HepG2 (cell line): ENCODE measurements at regions not wholly inside any gene's neighbourhood (a gene's known extent, or its start where the extent isn't known, plus 50 kb on each side); places are given as distances from the start of the nearest gene placed in this dataset.

Source experiments
- ATAC-seq: fragments of 200-7000 bp; cut with Tn5 transposase; 3 replicates; pipeline ENCODE4 v1.9.1; 2020; ENCODE audit warnings: mild to moderate bottlenecking, moderate library complexity
- BruUV-seq: library from RNA; stranded (reverse); fragments of 400-500 nt; replicated peaks from 2 replicates; lab custom pipeline; 2021; lab: Mats Ljungman, UMichigan
- CTCF ChIA-PET: fragments of 300-600 bp; formaldehyde crosslinking; extraction: SDS; loops from one replicate; lab custom pipeline; 2021; ENCODE audit warnings: low total read pairs, inconsistent platforms, low intra/inter-chr PET ratio; lab: Yijun Ruan, JAX
- POLR2A ChIA-PET: fragments of 350-600 bp; sonication (Branson Sonifier 250); formaldehyde crosslinking; loops from one replicate; lab custom pipeline; 2020; ENCODE audit warnings: antibody characterized with exemption, inconsistent platforms; lab: Yijun Ruan, JAX
- DNase-seq: peaks from one replicate; pipeline ENCODE4 v3.0.0-alpha.2; 2015; ENCODE audit warnings: low spot score
- FAIRE-seq: peaks from 3 replicates; lab custom pipeline; 2011; peaks lifted over from hg19 to GRCh38; lab: Jason Lieb, UNC
- H2AFZ ChIP-seq: one replicate; pipeline ENCODE4 v1.6.1; 2011; ENCODE audit warnings: low read length, inconsistent platforms
- H3K27ac ChIP-seq: fragments of 300-600 bp; 3 replicates; pipeline ENCODE4 v1.8.0; 2011; ENCODE audit warnings: mixed run types, mild to moderate bottlenecking, mixed read lengths, low read length, inconsistent platforms; ENCODE audit not compliant: insufficient read depth; ENCODE audit errors: extremely low read length
- H3K27me3 ChIP-seq, 2 experiments: fragments of 200-600 bp in 1 of 2; 2 replicates in 1 of 2; 3 replicates in 1 of 2; pipeline versions ENCODE4 v1.6.0 to v1.8.0; 2011; ENCODE audit warnings: low read length in 2 of 2, mild to moderate bottlenecking in 2 of 2, moderate library complexity in 2 of 2, inconsistent platforms in 1 of 2; ENCODE audit not compliant: insufficient read depth in 2 of 2, control insufficient read depth in 1 of 2
- H3K36me3 ChIP-seq, 2 experiments: fragments of 200-600 bp in 1 of 2; replicated peaks in 1 of 2; 2 replicates in 1 of 2; 3 replicates in 1 of 2; pipeline versions ENCODE4 v1.5.1 to v1.8.0; 2011; ENCODE audit warnings: low read length in 2 of 2, inconsistent platforms in 1 of 2; ENCODE audit not compliant: insufficient read depth in 2 of 2, control insufficient read depth in 1 of 2
- H3K4me1 ChIP-seq: 2 replicates; pipeline ENCODE4 v1.5.1; 2012; ENCODE audit warnings: low read length, inconsistent platforms; ENCODE audit not compliant: insufficient read depth
- H3K4me2 ChIP-seq: 2 replicates; pipeline ENCODE4 v1.6.0; 2011; ENCODE audit warnings: low read depth, low read length, inconsistent platforms
- H3K4me3 ChIP-seq, 3 experiments: fragments of 200-600 bp in 1 of 3; sonication (generic), shearing (Covaris generic) in 1 of 3; replicated peaks in 1 of 3; 2 replicates each; pipeline ENCODE4 v1.5.1; 2011 to 2016; ENCODE audit warnings: low read length in 3 of 3, inconsistent platforms in 2 of 3, low read depth in 2 of 3, mild to moderate bottlenecking in 2 of 3, control low read depth in 1 of 3, mixed read lengths in 1 of 3; ENCODE audit not compliant: insufficient read depth in 1 of 3
- H3K79me2 ChIP-seq: one replicate; pipeline ENCODE4 v1.6.1; 2011; ENCODE audit warnings: low read length, inconsistent platforms; ENCODE audit not compliant: insufficient read depth
- H3K9ac ChIP-seq: 2 replicates; pipeline ENCODE4 v1.6.0; 2011; ENCODE audit warnings: mild to moderate bottlenecking, low read depth, low read length, inconsistent platforms; ENCODE audit not compliant: insufficient read depth
- H3K9me3 ChIP-seq: 2 replicates; pipeline ENCODE4 v1.5.1; 2012; ENCODE audit warnings: mild to moderate bottlenecking, low read length
- H4K20me1 ChIP-seq: 2 replicates; pipeline ENCODE4 v1.6.0; 2011; ENCODE audit warnings: inconsistent platforms, mild to moderate bottlenecking, low read length, moderate library complexity; ENCODE audit not compliant: insufficient read depth
- ATF3 ChIP-seq: sonication (generic); formaldehyde crosslinking; IDR thresholded peaks from 2 replicates; pipeline ENCODE4 v1.4.0; 2020; ENCODE audit warnings: missing genetic modification reagents
- DNMT3B ChIP-seq: conservative IDR thresholded peaks from 2 replicates; pipeline ENCODE4 v1.6.1; 2016; ENCODE audit warnings: missing biosample characterization, control low read depth
- GABPB1 ChIP-seq: IDR thresholded peaks from 2 replicates; pipeline ENCODE4 v1.6.1; 2016; ENCODE audit warnings: mild to moderate bottlenecking, missing genetic modification reagents, moderate library complexity, missing compliant biosample characterization
- HOXA9 ChIP-seq: sonication (generic); formaldehyde crosslinking; IDR thresholded peaks from 2 replicates; pipeline ENCODE4 v1.8.1; 2022; ENCODE audit warnings: missing genetic modification reagents, mild to moderate bottlenecking, moderate library complexity, borderline replicate concordance
- JUNB ChIP-seq: sonication (generic); formaldehyde crosslinking; IDR thresholded peaks from 2 replicates; pipeline ENCODE4 v1.8.0; 2022; ENCODE audit warnings: missing genetic modification reagents, mild to moderate bottlenecking, borderline replicate concordance
- KLF9 ChIP-seq: IDR thresholded peaks from 2 replicates; pipeline ENCODE4 v1.6.1; 2016; ENCODE audit warnings: low read depth
- MLXIP ChIP-seq: sonication (generic); formaldehyde crosslinking; IDR thresholded peaks from 2 replicates; pipeline ENCODE4 v1.9.0; 2021; ENCODE audit warnings: missing genetic modification reagents, borderline replicate concordance
- SRSF4 ChIP-seq: fragments of 200-400 bp; formaldehyde crosslinking; IDR thresholded peaks from one replicate; pipeline ENCODE4 v1.6.1; 2018; ENCODE audit warnings: mild to moderate bottlenecking, low read depth, low read length, moderate library complexity; ENCODE audit not compliant: poor library complexity, severe bottlenecking
- U2AF2 ChIP-seq: fragments of 200-400 bp; formaldehyde crosslinking; IDR thresholded peaks from 2 replicates; pipeline ENCODE4 v1.6.1; 2017; ENCODE audit warnings: low read depth, mild to moderate bottlenecking, low read length
- ZNF101 ChIP-seq: sonication (generic); formaldehyde crosslinking; IDR thresholded peaks from 2 replicates; pipeline ENCODE4 v1.4.0; 2020; ENCODE audit warnings: mild to moderate bottlenecking, low read depth, missing genetic modification reagents, borderline replicate concordance
- ZNF20 ChIP-seq: sonication (generic); formaldehyde crosslinking; IDR thresholded peaks from 2 replicates; pipeline ENCODE4 v1.4.0; 2020; ENCODE audit warnings: mild to moderate bottlenecking, moderate library complexity, missing genetic modification reagents
- ZNF232 ChIP-seq: sonication (generic); formaldehyde crosslinking; IDR thresholded peaks from 2 replicates; pipeline ENCODE4 v1.4.0; 2020; ENCODE audit warnings: missing genetic modification reagents, borderline replicate concordance
- ZNF282 ChIP-seq: fragments of 450-650 bp; IDR thresholded peaks from 2 replicates; pipeline ENCODE4 v1.6.1; 2018; ENCODE audit not compliant: partially characterized antibody
- ZNF33B ChIP-seq: sonication (generic); formaldehyde crosslinking; IDR thresholded peaks from 2 replicates; pipeline ENCODE4 v1.5.1; 2020; ENCODE audit warnings: mild to moderate bottlenecking, missing genetic modification reagents
- ZNF567 ChIP-seq: sonication (generic); formaldehyde crosslinking; IDR thresholded peaks from 2 replicates; pipeline ENCODE4 v1.8.1; 2023; ENCODE audit warnings: mild to moderate bottlenecking, missing genetic modification reagents, borderline replicate concordance
- ZNF687 ChIP-seq: sonication (generic); formaldehyde crosslinking; IDR thresholded peaks from 2 replicates; pipeline ENCODE4 v1.5.1; 2020; ENCODE audit warnings: mild to moderate bottlenecking, missing genetic modification reagents, moderate library complexity
- ZNF83 ChIP-seq: sonication (generic); formaldehyde crosslinking; IDR thresholded peaks from 2 replicates; pipeline ENCODE4 v1.4.0; 2020; ENCODE audit warnings: missing genetic modification reagents, mild to moderate bottlenecking, borderline replicate concordance
- ZNF879 ChIP-seq: sonication (generic); formaldehyde crosslinking; IDR thresholded peaks from 2 replicates; pipeline ENCODE4 v1.8.1; 2023; ENCODE audit warnings: missing genetic modification reagents
- WGBS: methylation state at CpG from one replicate; pipeline ENCODE4 v1.1.6; 2017; ENCODE audit warnings: low lambda C conversion rate; 5-methylcytosine and 5-hydroxymethylcytosine counted together
- in situ Hi-C: cut with HindIII; loops from 2 replicates; pipeline ENCODE4 v1.10.0; 2017; ENCODE audit warnings: low pct_unique_long_range_greater_than_20kb; ENCODE audit not compliant: extremely low pct_ligation_motif_present
- intact Hi-C: fragments of 100-400 bp; cut with micrococcal nuclease; formaldehyde crosslinking; loops from one replicate; pipeline ENCODE4 v1.10.0; 2022; ENCODE audit not compliant: unreplicated experiment

- TF ChIP-seq MLXIP (CRISPR knock-in tag) (no peak), ZNF232 (CRISPR knock-in tag) (no peak)
These were observed 136.7 kb downstream of the MID1IP1 start (continued) for GRCh38 chrX:38937926-38938325.

DNA sequence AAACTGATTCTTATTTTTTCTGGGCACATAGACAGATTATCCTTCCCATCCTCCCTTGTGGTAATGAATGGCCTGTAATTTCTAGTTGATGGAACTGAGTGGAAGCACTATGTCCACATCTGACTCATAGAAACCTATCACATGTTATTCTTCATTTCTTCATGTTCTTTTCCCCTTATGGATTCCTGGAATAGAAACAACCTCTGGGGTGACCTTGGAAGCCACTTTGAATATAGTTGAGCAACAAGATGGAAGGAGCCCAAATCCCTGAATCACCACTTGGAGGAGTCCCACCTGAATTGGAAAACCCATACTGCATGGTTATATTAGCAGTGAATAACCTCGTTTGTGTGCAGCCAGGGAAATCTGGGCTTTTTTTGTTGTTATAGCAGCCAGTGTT, 137.8 kb downstream of the MID1IP1 start:
- H3K27ac ChIP-seq, result no peak overlapping the region
- intact Hi-C loops, result no loop called here
- 0% methylated on average over 1 of the region's 1 CpG for whole genome bisulfite sequencing
- H3K79me2 ChIP-seq, result no peaks in the 10 kb centered on the region
- DNase-seq, result no peak
- H3K9ac ChIP-seq, result no peak overlapping the region
- no peaks in the 10 kb centered on the region for H3K36me3 ChIP-seq
- POLR2A ChIA-PET, result no interaction called here
- no peak for ATAC-seq
- CTCF ChIA-PET, result no interaction called here
- in situ Hi-C loops, result no loop called here
- H3K27me3 ChIP-seq, result no peaks in the 10 kb centered on the region
- no peaks in the 10 kb centered on the region; the same call in 1 of the 2 replicates for H3K4me1 ChIP-seq
- H3K4me3 ChIP-seq, result no peak overlapping the region
- BruUV-seq, result no TSS peak
- no peak overlapping the region for H3K4me2 ChIP-seq
- no peak overlapping the region for H2AFZ ChIP-seq
- H4K20me1 ChIP-seq, result no peaks in the 10 kb centered on the region
- no peak for FAIRE-seq
- no peaks in the 10 kb centered on the region for H3K9me3 ChIP-seq
- TF ChIP-seq ZNF567 (CRISPR knock-in tag) (no peak), ZNF879 (no peak), ZNF101 (no peak), SRSF4 (no peak), JUNB (no peak), ZNF282 (no peak), ZNF83 (CRISPR knock-in tag) (no peak), DNMT3B (CRISPR knock-in tag) (no peak), GABPB1 (CRISPR knock-in tag) (no peak), ZNF20 (no peak), ZNF33B (CRISPR knock-in tag) (no peak), ZNF687 (CRISPR knock-in tag) (no peak), KLF9 (no peak), ATF3 (CRISPR knock-in tag) (no peak), U2AF2 (no peak), HOXA9 (CRISPR knock-in tag) (no peak)
